NCI-H1436 treated with DMSO at 0.1 percent for 48 hours (cell line): ENCODE measurements at regions not wholly inside any gene's neighbourhood (a gene's known extent, or its start where the extent isn't known, plus 50 kb on each side); places are given as distances from the start of the nearest gene placed in this dataset.
"Not testable (repeated sequence)": the region's sequence is repeated elsewhere in the genome, so short reads cannot be mapped to it uniquely, and the experiment has no call there.

Source experiments
- DNase-seq: peaks from one replicate; lab custom pipeline; 2025; lab: John Stamatoyannopoulos, UW

GRCh38 chr21:15671188-15671587, 58.6 kb upstream of the USP25 start:
- DNase-seq: no peak

GRCh38 chr21:15672578-15672977, 57.2 kb upstream of the USP25 start:
- DNase-seq: not testable (repeated sequence)

DNA sequence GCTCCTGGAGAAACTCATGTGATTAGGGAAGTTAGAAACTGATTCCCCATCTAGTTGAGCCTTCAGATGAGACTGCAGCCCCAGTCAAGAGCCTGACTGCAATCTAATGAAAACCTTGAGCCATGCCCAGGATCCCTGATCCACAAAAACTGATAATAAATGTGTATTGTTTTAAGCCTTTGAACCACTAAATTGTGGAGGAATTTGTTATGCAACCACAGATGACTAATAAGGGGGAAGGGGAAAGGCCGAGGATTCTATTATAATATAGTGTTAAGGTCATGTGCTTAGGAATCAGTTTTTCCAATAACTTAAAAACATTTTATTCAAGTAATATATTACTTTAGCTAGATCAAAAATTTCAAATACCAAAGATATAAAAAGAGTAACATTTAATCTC, 52.8 kb upstream of the USP25 start:
- no peak for DNase-seq

- no peak for DNase-seq
Observed at GRCh38 chr21:15679630-15680029, 50.2 kb upstream of the USP25 start.
